NCI-H128 (cell line): ENCODE measurements at regions not wholly inside any gene's neighbourhood (a gene's known extent, or its start where the extent isn't known, plus 50 kb on each side); places are given as distances from the start of the nearest gene placed in this dataset.
"Not testable (repeated sequence)": the region's sequence is repeated elsewhere in the genome, so short reads cannot be mapped to it uniquely, and the experiment has no call there.

ENCODE experiments used
- DNase-seq: peaks from one replicate; lab custom pipeline; 2025; ENCODE audit not compliant: unreplicated experiment; lab: John Stamatoyannopoulos, UW

DNA sequence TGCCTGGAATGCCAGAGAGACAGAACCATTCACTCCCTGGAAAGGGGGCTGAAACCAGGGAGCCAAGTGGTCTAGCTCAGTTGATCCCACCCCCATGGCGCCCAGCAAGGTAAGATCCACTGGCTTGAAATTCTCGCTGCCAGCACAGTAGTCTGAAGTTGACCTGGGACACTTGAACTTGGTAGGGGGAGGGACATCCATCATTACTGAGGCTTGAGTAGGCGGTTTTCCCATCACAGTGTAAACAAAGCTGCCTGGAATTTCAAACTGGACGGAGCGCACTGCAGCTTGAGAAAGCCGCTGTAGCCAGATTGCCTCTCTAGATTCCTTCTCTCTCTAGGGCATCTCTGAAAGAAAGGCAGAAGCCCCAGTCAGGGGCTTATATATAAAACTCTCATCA, 310.7 kb upstream of the DPPA4 start:
- no peak for DNase-seq

DNA sequence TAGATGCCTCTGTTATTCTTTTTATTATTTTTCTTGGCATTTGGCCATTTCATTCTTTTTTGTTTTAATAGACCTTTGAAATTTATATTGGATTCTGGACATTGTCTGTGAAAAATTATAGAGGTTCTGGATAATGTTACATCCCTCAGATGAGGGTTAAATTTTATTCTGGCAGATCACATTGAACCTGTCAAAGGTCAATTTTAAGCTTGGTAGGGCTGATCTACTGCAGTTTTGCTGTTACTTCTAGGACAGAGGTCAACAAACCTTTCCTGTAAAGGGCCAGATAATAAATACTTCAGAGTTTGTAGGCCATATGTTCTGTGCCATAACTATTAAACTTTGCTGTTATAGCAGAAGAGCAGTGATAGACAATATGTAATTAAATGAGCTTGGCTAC, 318.9 kb upstream of the DPPA4 start:
- DNase-seq = no peak

DNA sequence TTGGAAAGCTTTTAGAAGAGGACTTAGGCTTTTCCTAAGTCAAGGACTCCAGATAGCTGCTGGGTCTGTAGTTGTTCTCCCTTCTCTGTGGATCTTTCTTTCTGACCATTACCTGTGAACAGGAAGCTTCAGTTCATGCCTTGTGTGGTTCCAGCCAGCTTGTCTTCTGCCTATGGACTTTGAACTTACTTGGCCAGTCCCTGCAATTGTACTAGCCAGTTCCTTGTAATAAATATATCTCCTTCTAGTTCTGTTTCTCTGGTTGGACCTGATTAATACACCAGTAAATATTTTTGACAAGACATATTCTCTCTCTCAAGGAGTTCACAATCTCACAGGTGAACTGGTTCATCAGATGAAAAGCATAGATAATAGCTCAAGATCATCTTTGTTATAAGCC, 341.3 kb upstream of the DPPA4 start:
- DNase-seq = no peak

- no peak for DNase-seq
Measured at GRCh38 chr3:109679664-109680063, 342.3 kb upstream of the DPPA4 start.

- DNase-seq = no peak
Measured at GRCh38 chr3:109683746-109684145, 346.4 kb upstream of the DPPA4 start.

DNA sequence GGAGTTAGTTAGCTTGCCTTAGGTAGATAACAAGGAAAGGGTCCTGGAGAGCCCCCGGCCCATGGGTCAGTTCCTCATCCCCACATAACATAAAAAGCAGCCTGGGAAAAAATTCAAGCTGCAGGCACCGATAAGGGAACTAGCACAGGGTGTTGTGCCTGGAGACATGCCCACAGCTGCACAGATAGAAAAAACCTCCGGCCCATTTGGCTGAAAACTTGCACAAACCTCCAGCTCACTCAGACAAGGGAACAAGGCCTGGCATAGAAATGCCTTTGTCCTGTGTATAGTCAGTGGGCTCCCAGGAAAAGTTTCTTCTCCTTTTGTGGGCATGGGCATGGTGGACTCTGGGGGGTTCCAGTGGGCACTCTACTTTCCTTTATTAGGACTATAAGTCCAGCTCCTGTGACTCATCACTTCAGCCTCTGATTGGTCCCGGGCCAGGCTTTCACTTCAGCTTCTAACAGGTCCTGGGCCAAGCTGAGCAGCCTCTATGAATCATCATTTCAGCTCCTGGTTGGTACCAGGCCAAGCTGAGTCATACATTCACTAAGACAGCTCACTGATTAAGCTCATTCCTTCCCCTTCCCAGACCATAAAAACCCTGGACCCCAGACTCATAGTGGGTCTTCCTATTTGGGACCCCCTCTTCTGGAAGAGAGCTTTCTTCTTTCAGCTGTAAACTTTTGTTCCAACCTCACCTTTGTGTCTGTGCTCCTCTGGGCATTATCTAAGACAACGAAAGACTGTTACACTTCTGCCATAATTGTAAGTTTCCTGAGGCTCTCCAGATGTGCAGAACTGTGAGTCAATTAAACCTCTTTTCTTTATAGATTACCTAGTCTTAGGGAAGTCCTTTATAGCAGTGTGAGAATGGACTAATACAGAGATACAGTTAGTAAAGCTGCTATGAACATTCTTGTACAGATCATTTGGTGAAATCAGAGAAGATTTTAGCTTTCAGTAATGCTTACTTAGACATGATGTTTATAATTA, 348.0 kb upstream of the DPPA4 start:
- no peak for DNase-seq

- no peak for DNase-seq
Measured at GRCh38 chr3:109687626-109688025, 350.3 kb upstream of the DPPA4 start.

GRCh38 chr3:109696932-109697331, 359.6 kb upstream of the DPPA4 start:
- DNase-seq = no peak

DNA sequence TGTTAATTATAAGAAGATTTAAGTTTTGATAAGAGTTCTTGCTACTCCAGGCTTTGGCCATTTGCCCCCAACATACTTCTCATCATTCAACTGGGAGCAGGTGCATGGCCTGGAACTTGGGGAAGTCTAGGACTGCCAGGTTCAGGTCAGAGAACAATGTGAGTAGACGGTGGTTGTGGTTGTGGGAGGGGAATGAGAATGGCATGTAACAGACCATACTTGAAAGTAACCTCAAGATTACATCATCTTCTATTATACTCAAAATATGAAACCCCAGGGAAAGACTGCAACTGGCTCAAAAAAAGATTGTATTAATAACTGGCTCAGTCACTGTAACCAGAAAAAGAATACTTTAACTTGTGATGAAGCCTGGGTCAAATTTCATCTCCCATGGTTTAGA, 364.9 kb upstream of the DPPA4 start:
- no peak for DNase-seq

GRCh38 chr3:109702976-109703375, 365.6 kb upstream of the DPPA4 start:
- DNase-seq = no peak

DNA sequence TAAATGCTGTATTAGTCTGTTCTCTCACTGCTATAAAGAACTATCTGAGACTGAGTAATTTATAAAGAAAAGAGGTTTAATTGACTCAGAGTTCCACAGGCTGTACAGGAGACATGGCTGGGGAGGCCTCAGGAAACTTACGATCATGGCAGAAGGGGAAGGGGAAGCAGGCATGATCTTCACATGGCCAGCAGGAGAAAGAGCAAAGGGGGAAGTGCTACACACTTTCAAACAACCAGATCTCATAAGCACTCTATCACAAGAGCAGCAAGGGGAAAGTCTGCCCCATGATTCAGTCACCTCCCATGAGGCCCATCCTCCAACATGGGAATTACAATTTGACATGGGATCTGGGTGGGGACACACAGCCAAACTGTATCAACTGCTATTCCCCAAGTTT, 367.8 kb upstream of the DPPA4 start:
- DNase-seq = not testable (repeated sequence)

GRCh38 chr3:109707617-109708016, 370.3 kb upstream of the DPPA4 start:
- DNase-seq = no peak

GRCh38 chr3:109713288-109713687, 375.9 kb upstream of the DPPA4 start:
- DNase-seq = no peak

- no peak for DNase-seq
Measured at GRCh38 chr3:109715707-109716106, 378.4 kb upstream of the DPPA4 start.

DNA sequence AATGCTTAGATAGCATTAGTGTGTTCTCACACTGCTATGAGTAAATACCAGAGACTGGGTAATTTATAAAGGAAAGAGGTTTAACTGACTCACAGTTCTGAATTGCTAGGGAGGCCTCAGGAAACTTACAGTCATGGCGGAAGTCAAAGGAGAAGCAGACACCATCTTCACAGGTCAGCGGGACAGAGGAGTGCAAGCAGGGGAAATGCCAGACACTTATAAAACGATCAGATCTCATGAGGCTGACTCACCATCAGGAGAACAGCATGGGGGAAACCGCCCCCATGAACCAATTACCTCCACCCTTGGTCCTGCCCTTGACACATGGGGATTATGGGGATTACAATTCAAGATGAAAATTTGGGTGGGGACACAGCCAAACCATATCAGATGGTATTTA, 381.5 kb upstream of the DPPA4 start:
- no peak for DNase-seq

DNA sequence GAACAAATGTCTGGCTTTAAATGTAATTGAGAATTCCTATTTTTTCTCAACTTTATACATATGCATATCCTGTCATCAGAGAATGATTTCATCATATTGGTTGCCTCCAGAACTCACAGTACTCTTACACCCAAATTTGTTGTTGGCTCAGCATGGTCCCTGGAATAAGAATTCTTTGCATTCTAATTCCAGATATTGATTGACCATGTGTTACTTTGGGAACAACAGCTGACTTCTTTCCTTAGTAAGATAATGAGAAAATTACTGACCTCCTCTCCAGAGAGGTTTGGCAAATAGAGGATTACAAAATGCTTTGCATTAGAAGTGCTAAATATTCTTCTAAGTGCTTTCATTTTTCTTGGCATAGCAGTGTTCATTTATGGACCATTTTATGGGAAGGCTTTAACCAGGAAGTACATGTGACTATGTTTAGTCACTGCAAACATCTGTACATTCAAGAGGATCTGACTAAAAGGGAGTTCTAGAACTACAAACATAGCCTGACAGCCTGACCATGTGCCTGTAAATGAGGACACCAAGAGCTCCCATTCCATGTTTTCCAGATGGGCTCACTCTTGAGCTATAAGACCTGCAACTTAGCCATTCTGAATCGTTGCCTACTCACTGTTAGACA, 391.6 kb upstream of the DPPA4 start:
- DNase-seq = no peak

GRCh38 chr3:109731639-109732473, 394.5 kb upstream of the DPPA4 start:
- DNase-seq = no peak

- no peak for DNase-seq
Measured at GRCh38 chr3:109743981-109744380, 406.6 kb upstream of the DPPA4 start.

GRCh38 chr3:109772520-109772919, 435.2 kb upstream of the DPPA4 start:
- DNase-seq = no peak

DNA sequence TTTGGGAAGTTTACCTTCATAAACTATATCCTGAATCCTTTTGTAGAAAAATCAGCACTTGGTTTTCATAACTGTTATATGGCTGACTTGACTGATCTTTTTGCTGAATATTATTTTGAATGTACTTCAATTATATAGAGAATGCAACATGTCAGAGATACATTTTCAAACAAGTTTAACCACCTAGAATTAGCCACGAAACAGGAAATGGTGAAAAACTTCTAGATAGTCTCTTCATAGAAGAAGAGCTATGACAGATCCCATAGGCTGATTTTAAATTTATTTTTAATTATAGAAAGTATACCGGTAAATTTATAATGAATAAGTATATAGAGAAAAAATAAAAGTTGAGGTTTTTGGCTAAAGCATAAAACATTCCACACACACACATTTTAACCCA, 436.8 kb upstream of the DPPA4 start:
- no peak for DNase-seq

GRCh38 chr3:109784285-109784684, 446.9 kb upstream of the DPPA4 start:
- no peak for DNase-seq
